K562 (cell line): ENCODE measurements at regions not wholly inside any gene's neighbourhood (a gene's known extent, or its start where the extent isn't known, plus 50 kb on each side); places are given as distances from the start of the nearest gene placed in this dataset.

Experiments used
- ATAC-seq: fragments of 200-7000 bp; cut with Tn5 transposase; 3 replicates; pipeline ENCODE4 v1.9.1; 2020; ENCODE audit warnings: moderate library complexity
- BruUV-seq: library from RNA; stranded (reverse); fragments of 400-500 nt; replicated peaks from 2 replicates; lab custom pipeline; 2021; lab: Mats Ljungman, UMichigan
- CTCF ChIA-PET: fragments of 300-600 bp; formaldehyde crosslinking; extraction: SDS; loops from one replicate; lab custom pipeline; 2021; ENCODE audit warnings: low intra/inter-chr PET ratio; lab: Yijun Ruan, JAX
- POLR2A ChIA-PET: fragments of 300-600, 350-650 bp; sonication (Branson Sonifier 250); formaldehyde crosslinking; extraction: SDS; loops from one replicate; lab custom pipeline; 2021; ENCODE audit warnings: antibody characterized with exemption, inconsistent platforms; lab: Yijun Ruan, JAX
- DNase-seq, 4 experiments: peaks; one replicate each; pipeline versions ENCODE4 v3.0.0 to v3.0.0-alpha.2; 2011 to 2018; ENCODE audit warnings: low spot score in 3 of 4, mixed read lengths in 3 of 4; ENCODE audit errors: extremely low read depth in 1 of 4
- FAIRE-seq: peaks from 2 replicates; lab custom pipeline; 2011; peaks lifted over from hg19 to GRCh38; lab: Jason Lieb, UNC
- H2AFZ ChIP-seq: 2 replicates; pipeline ENCODE4 v1.6.0; 2011; ENCODE audit warnings: low read depth, low read length, control low read depth, inconsistent platforms
- H3K27ac ChIP-seq: fragments of 200-600 bp; 3 replicates; pipeline ENCODE4 v1.8.0; 2011; ENCODE audit warnings: low read depth, mild to moderate bottlenecking, control low read depth, inconsistent platforms, low read length, moderate library complexity, mixed read lengths; ENCODE audit errors: extremely low read depth
- H3K27me3 ChIP-seq, 2 experiments: fragments of 300-600 bp in 1 of 2; 2 replicates in 1 of 2; 3 replicates in 1 of 2; pipeline versions ENCODE4 v1.6.0 to v1.8.0; 2011; ENCODE audit warnings: inconsistent platforms in 2 of 2, low read length in 2 of 2, mild to moderate bottlenecking in 1 of 2, mixed read lengths in 1 of 2, moderate library complexity in 1 of 2; ENCODE audit not compliant: control insufficient read depth in 2 of 2, insufficient read depth in 2 of 2
- H3K36me3 ChIP-seq: fragments of 300-600 bp; 3 replicates; pipeline ENCODE4 v1.8.0; 2011; ENCODE audit warnings: mild to moderate bottlenecking, low read length, inconsistent platforms; ENCODE audit not compliant: control insufficient read depth, insufficient read depth
- H3K4me1 ChIP-seq, 2 experiments: fragments of 200-600 bp in 1 of 2; replicated peaks in 1 of 2; 2 replicates in 1 of 2; 3 replicates in 1 of 2; pipeline versions ENCODE4 v1.5.1 to v1.8.0; 2011; ENCODE audit warnings: inconsistent platforms in 2 of 2, low read length in 2 of 2, mild to moderate bottlenecking in 1 of 2, mixed read lengths in 1 of 2, moderate library complexity in 1 of 2; ENCODE audit not compliant: control insufficient read depth in 2 of 2, insufficient read depth in 2 of 2
- H3K4me2 ChIP-seq: 2 replicates; pipeline ENCODE4 v1.6.1; 2011; ENCODE audit warnings: low read length, control low read depth, inconsistent platforms, mixed read lengths; ENCODE audit not compliant: insufficient read depth
- H3K4me3 ChIP-seq: fragments of 200-600 bp; sonication (generic), shearing (Covaris generic); 2 replicates; pipeline ENCODE4 v1.5.1; 2016; ENCODE audit warnings: control low read depth, inconsistent platforms
- H3K79me2 ChIP-seq: fragments of 200-600 bp; 3 replicates; pipeline ENCODE4 v1.8.0; 2011; ENCODE audit warnings: low read length, inconsistent platforms; ENCODE audit not compliant: control insufficient read depth, insufficient read depth
- H3K9ac ChIP-seq, 2 experiments: 2 replicates each; pipeline versions ENCODE4 v1.6.0 to v1.6.1; 2011; ENCODE audit warnings: low read depth in 2 of 2, low read length in 2 of 2, control low read depth in 1 of 2, inconsistent platforms in 1 of 2, mild to moderate bottlenecking in 1 of 2, mixed read lengths in 1 of 2; ENCODE audit not compliant: insufficient read depth in 1 of 2
- H3K9me1 ChIP-seq: one replicate; pipeline ENCODE4 v1.6.0; 2011; ENCODE audit warnings: inconsistent platforms, mild to moderate bottlenecking, low read length, moderate library complexity; ENCODE audit not compliant: control insufficient read depth, insufficient read depth
- H3K9me3 ChIP-seq: replicated peaks from 2 replicates; pipeline ENCODE4 v1.5.1; 2011; ENCODE audit warnings: low read depth, low read length, inconsistent platforms; ENCODE audit not compliant: control insufficient read depth, insufficient read depth
- H4K20me1 ChIP-seq: replicated peaks from 2 replicates; pipeline ENCODE4 v1.6.1; 2011; ENCODE audit warnings: low read length, inconsistent platforms, mixed read lengths; ENCODE audit not compliant: control insufficient read depth, insufficient read depth
- CBX2 ChIP-seq: fragments of 200-600 bp; sonication (generic); IDR thresholded peaks from one replicate; pipeline ENCODE4 v1.6.1; 2012; ENCODE audit warnings: mild to moderate bottlenecking, low read length, inconsistent platforms; ENCODE audit not compliant: insufficient read depth, poor library complexity, severe bottlenecking
- DMBX1 ChIP-seq: fragments of 250-450 bp; sonication (Bioruptor Pico); IDR thresholded peaks from 2 replicates; pipeline ENCODE4 v1.8.0; 2022; ENCODE audit warnings: inconsistent platforms, mild to moderate bottlenecking, moderate library complexity, borderline replicate concordance
- ELF1 ChIP-seq: fragments of 200-800 bp; sonication (Bioruptor generic); IDR thresholded peaks from 2 replicates; pipeline ENCODE4 v1.6.1; 2016; ENCODE audit warnings: missing genetic modification characterization, missing compliant biosample characterization
- KLF13 ChIP-seq: fragments of 450-650 bp; IDR thresholded peaks from 2 replicates; pipeline ENCODE4 v1.6.1; 2016; ENCODE audit warnings: missing genetic modification characterization, low read depth, mild to moderate bottlenecking, missing compliant biosample characterization, moderate library complexity, borderline replicate concordance
- MAFG ChIP-seq: fragments of 450-650 bp; conservative IDR thresholded peaks from 2 replicates; pipeline ENCODE4 v1.6.1; 2016; ENCODE audit warnings: missing genetic modification characterization, missing compliant biosample characterization
- NR1H2 ChIP-seq: sonication (generic); formaldehyde crosslinking; IDR thresholded peaks from 2 replicates; pipeline ENCODE4 v1.4.0; 2020; ENCODE audit warnings: mild to moderate bottlenecking, missing genetic modification reagents
- SMAD1 ChIP-seq: fragments of 150-350 bp; IDR thresholded peaks from 2 replicates; pipeline ENCODE4 v1.6.1; 2014; ENCODE audit warnings: low read length, low read depth; ENCODE audit not compliant: partially characterized antibody
- SOX6 ChIP-seq: fragments of 450-650 bp; IDR thresholded peaks from 2 replicates; pipeline ENCODE4 v1.6.1; 2014; ENCODE audit warnings: mild to moderate bottlenecking
- XRCC5 ChIP-seq: fragments of 200-400 bp; formaldehyde crosslinking; IDR thresholded peaks from 2 replicates; pipeline ENCODE4 v1.6.1; 2017; ENCODE audit warnings: low read depth, mild to moderate bottlenecking, low read length
- WGBS: fragments of 100-300 bp; shearing (Covaris generic); methylation state at CpG from one replicate; pipeline ENCODE4 v1.1.6; 2016; ENCODE audit warnings: low coverage, mixed read lengths; ENCODE audit not compliant: insufficient coverage; ENCODE audit errors: missing lambda C conversion rate; 5-methylcytosine and 5-hydroxymethylcytosine counted together
- in situ Hi-C: fragments of 300-500 bp; cut with MboI; formaldehyde crosslinking; loops from 4 replicates; pipeline ENCODE4 v1.15.0; 2018; ENCODE audit warnings: inconsistent platforms, mixed read lengths
- intact Hi-C: fragments of 100-400 bp; cut with micrococcal nuclease; formaldehyde crosslinking; loops from 2 replicates; pipeline ENCODE4 v1.14.2; 2022

GRCh38 chr6:53433261-53433950, 84.7 kb upstream of the ELOVL5 start:
- TF ChIP-seq XRCC5 (no peak), MAFG (tag) (no peak), SOX6 (no peak), ELF1 (tag) (no peak), KLF13 (tag) (no peak), CBX2 (no peak), NR1H2 (no peak), DMBX1 (no peak), SMAD1 (no peak)
- 18% methylated on average over 4 of the region's 4 CpGs for WGBS
- Histone ChIP-seq H4K20me1 (no peaks in the 10 kb centered on the region), H3K9me3 (no peaks in the 10 kb centered on the region), H3K9me1 (no peaks in the 10 kb centered on the region), H3K27me3 (no peaks in the 10 kb centered on the region), H3K27ac (no peak overlapping the region), H3K4me3 (no peak overlapping the region), H3K79me2 (no peaks in the 10 kb centered on the region), H3K4me2 (no peak overlapping the region), H3K4me1 (peaks cover 0 to 4% of the 10 kb centered on the region in 2 experiments; a peak in 1 of 5 replicates), H2AFZ (no peak overlapping the region), H3K9ac (no peak overlapping the region), H3K36me3 (no peaks in the 10 kb centered on the region)
- DNase-seq (no peak), FAIRE-seq (no peak), ATAC-seq (no peak)
- intact Hi-C loops (no loop called here), in situ Hi-C loops (loop anchor here (25.0 kb wide), 1 partner anchor 246 kb away; no protein-coding TSS in a partner anchor)
- no TSS peak for BruUV-seq
- ChIA-PET CTCF (interaction anchor here (9.0 kb wide), 1 partner anchor 261 kb away, joined by 106 read pairs; no protein-coding TSS in a partner anchor), POLR2A (interaction anchor here (0.6 to 0.7 kb wide), 2 partner anchors 16 to 119 kb away, joined by 3 read pairs; no protein-coding TSS in a partner anchor)
